A673 (cell line): ENCODE measurements at regions not wholly inside any gene's neighbourhood (a gene's known extent, or its start where the extent isn't known, plus 50 kb on each side); places are given as distances from the start of the nearest gene placed in this dataset.
"Not testable (repeated sequence)": the region's sequence is repeated elsewhere in the genome, so short reads cannot be mapped to it uniquely, and the experiment has no call there.

Experiments
- BruUV-seq: library from RNA; stranded (reverse); fragments of 400-500 nt; replicated peaks from 2 replicates; lab custom pipeline; 2021; lab: Mats Ljungman, UMichigan
- CTCF ChIA-PET: fragments of 300-600 bp; sonication (Branson Sonifier 250); formaldehyde crosslinking; loops from one replicate; lab custom pipeline; 2022; ENCODE audit warnings: antibody characterized with exemption; lab: Charles Lee
- POLR2A ChIA-PET: fragments of 300-600 bp; sonication (Branson Sonifier 250); formaldehyde crosslinking; loops from one replicate; lab custom pipeline; 2022; ENCODE audit warnings: antibody characterized with exemption; ENCODE audit not compliant: low non-redundant PET; lab: Charles Lee
- DNase-seq: peaks from one replicate; pipeline ENCODE4 v3.0.0-alpha.2; 2015; ENCODE audit warnings: low spot score
- H3K27ac ChIP-seq: fragments of 200-600 bp; sonication (generic); 2 replicates; pipeline ENCODE4 v1.5.1; 2016; ENCODE audit warnings: mixed run types, low read depth, mild to moderate bottlenecking, mixed read lengths, antibody characterized with exemption, low read length; ENCODE audit not compliant: poor library complexity, severe bottlenecking
- H3K27me3 ChIP-seq: fragments of 200-600 bp; sonication (generic); replicated peaks from 2 replicates; pipeline ENCODE4 v1.6.1; 2017; ENCODE audit warnings: mixed run types, low read depth, mild to moderate bottlenecking, mixed read lengths, antibody characterized with exemption, low read length; ENCODE audit not compliant: insufficient read depth, poor library complexity
- H3K36me3 ChIP-seq: fragments of 200-600 bp; sonication (generic); 2 replicates; pipeline ENCODE4 v1.6.1; 2016; ENCODE audit warnings: mixed run types, mild to moderate bottlenecking, mixed read lengths, antibody characterized with exemption, low read length; ENCODE audit not compliant: insufficient read depth, poor library complexity, severe bottlenecking
- H3K4me1 ChIP-seq: fragments of 200-600 bp; sonication (generic); 2 replicates; pipeline ENCODE4 v1.6.1; 2017; ENCODE audit warnings: mixed run types, mild to moderate bottlenecking, mixed read lengths, antibody characterized with exemption, low read length; ENCODE audit not compliant: insufficient read depth, poor library complexity, severe bottlenecking
- H3K4me3 ChIP-seq: fragments of 200-600 bp; sonication (generic); 2 replicates; pipeline ENCODE4 v1.5.1; 2016; ENCODE audit warnings: low read depth, mixed run types, mild to moderate bottlenecking, mixed read lengths, low read length; ENCODE audit not compliant: poor library complexity, severe bottlenecking
- H3K9me3 ChIP-seq: fragments of 200-600 bp; sonication (generic); 2 replicates; pipeline ENCODE4 v1.6.1; 2016; ENCODE audit warnings: mixed run types, low read depth, mild to moderate bottlenecking, mixed read lengths, antibody characterized with exemption, low read length; ENCODE audit not compliant: poor library complexity, severe bottlenecking
- intact Hi-C: fragments of 100-400 bp; cut with micrococcal nuclease; formaldehyde crosslinking; loops from one replicate; pipeline ENCODE4 v1.10.0; 2022; ENCODE audit not compliant: unreplicated experiment

DNA sequence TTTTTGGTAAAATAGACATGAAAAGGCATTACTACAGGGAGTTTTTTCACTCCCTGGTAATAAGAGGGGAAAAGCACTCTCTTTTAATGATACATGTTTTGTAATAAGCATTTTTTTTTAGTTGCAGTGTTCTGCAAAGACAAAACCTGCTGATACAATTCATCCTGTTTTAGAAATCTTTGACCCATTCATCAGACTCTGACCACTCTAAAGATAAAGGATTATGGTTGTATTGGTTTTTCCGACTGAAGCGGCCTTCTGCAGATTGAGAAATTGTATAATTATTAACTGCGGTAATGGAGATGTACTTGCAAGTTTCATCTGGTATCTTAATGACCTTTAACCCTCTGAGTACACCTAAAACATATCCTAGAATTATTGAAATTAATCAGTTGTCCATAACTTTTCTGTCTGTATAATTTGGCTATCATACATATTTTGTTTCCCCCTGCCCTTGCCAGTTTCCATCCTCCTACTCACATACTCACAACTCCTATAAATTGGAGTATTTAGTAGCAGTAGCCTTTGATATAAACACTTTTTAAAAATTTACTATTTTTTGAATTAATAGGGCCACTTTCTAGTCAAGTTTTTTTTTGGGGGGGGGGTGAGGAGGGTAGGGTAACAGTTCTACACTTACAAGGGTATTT lies 79.4 kb downstream of the SYT15B start:
- H3K4me1 ChIP-seq, POLR2A ChIA-PET, intact Hi-C loops: not testable (repeated sequence)

DNA sequence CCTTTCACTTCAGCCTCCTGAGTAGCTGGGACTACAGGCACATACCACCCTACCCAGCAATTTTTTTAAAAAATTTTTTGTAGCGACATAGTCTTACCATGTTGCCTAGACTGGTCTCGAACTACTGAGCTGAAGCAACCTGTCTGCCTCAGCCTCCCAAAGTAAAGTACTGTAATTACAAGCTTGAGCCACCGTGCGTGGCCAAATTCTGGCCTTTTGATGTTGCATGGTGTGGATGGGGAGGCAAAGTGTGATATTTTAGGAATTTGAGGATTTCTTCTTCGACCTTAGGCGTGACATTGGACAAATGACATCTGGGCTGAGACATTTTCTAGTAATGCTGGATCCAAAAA lies 81.8 kb downstream of the SYT15B start:
- intact Hi-C loops, BruUV-seq, CTCF ChIA-PET: not testable (repeated sequence)

More for the DNA sequence above, 79.4 kb downstream of the SYT15B start:
- CTCF ChIA-PET, DNase-seq, H3K4me3 ChIP-seq, H3K9me3 ChIP-seq, BruUV-seq, H3K36me3 ChIP-seq, H3K27me3 ChIP-seq, H3K27ac ChIP-seq: not testable (repeated sequence)

DNA sequence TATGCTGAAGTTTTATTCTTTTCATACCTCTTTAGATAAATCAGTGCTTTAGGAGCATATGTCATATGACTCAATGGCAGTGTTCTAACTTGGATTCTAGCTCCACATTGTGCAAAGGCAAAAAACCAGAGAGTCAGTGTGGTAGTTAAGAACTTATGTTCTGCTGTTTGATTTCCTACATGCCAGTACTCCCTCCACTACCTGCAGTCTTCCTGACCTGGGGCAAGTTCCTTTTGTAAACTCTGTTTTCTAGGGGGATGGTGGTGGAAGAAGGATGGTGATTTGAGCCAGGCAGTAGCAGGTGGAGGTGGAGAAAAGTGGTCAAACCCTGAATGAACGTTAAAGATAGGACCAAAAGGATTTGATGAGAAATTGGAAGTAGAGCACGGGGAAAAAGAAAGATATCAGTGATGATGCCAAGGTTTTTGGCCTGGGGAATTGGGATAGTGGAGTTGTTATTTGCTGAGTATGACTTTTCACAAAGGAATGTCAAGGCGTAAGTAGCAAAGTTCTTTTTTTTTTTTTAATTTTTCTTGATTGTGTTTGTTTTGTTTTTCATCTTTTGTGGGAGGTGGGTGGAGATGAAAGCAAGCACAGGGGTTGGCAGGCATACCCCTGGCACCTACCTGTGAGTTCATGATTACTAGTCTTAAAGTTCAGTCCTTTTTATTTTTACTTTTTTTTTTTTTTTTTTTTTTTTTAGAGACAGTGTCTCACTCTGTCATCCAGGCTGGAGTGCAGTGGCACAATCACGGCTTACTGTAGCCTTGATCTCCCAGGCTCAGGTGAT lies 82.3 kb downstream of the SYT15B start:
- POLR2A ChIA-PET, H3K27me3 ChIP-seq, H3K4me3 ChIP-seq, H3K9me3 ChIP-seq, H3K36me3 ChIP-seq, H3K4me1 ChIP-seq, CTCF ChIA-PET, intact Hi-C loops, BruUV-seq, H3K27ac ChIP-seq, DNase-seq: not testable (repeated sequence)

More for the DNA sequence above, 81.8 kb downstream of the SYT15B start:
- DNase-seq, H3K36me3 ChIP-seq, H3K4me3 ChIP-seq, H3K27me3 ChIP-seq, H3K27ac ChIP-seq, H3K9me3 ChIP-seq, POLR2A ChIA-PET, H3K4me1 ChIP-seq: not testable (repeated sequence)

DNA sequence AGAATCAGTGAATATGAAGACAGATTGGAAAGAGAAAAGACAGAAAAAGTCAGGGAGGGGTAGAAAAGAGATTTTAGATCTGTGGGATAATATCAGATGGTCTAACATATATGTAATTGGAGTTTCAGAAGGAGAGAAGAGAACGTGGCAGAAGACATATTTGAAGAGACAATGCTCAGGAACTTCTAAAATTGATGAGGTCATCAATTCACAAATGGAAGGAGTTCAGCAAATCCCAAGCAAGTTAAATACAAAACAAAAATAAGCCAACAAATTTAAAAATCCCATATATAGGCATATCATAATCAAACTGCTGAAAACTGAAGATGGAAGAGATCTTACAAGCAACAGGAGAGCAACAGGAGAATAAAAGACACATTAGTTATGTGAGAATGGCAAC lies 87.3 kb downstream of the SYT15B start:
- H3K27ac ChIP-seq, H3K4me3 ChIP-seq, DNase-seq, H3K9me3 ChIP-seq, BruUV-seq, H3K27me3 ChIP-seq, H3K36me3 ChIP-seq, CTCF ChIA-PET, H3K4me1 ChIP-seq, intact Hi-C loops, POLR2A ChIA-PET: not testable (repeated sequence)

DNA sequence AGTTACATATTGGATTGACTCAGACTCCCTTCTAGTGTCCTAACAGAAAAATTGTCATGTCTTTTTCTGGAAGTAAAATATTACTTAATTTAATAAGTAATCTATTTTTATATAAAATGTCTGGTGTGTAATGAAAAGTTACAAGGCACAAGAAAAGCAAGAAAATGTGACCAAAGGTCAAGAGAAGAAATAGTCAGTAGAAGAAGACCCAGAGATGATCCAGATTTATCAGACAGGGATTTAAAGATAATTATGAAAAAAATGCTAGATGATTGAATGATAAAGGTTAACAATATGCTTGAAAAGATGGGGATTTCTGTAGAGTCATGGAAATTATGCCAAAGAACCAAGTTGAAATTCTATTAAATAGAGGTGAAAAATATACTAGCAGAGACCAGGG lies 87.8 kb downstream of the SYT15B start:
- POLR2A ChIA-PET, DNase-seq: not testable (repeated sequence)

DNA sequence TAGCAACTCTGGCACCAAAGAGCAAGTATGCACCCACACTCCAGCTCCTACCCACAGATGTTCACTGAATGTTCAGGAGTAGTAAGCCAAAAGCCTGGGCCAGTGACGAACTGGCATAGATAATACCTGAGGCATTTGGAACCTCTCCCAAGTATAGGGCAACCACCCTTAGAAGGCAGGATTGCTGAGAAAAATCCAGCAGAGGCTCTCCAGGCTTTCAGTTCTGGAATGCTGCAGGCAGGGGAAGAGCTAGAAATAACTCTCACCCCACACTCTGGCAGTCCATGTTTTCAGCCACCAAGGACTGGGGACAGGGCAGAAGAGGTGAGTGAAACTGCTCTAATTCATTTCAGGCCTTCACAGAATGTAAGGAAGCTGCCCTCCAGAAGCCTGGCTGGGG lies 90.3 kb downstream of the SYT15B start:
- BruUV-seq, CTCF ChIA-PET, intact Hi-C loops, H3K9me3 ChIP-seq, H3K27ac ChIP-seq, H3K4me3 ChIP-seq, H3K4me1 ChIP-seq, DNase-seq, H3K36me3 ChIP-seq, H3K27me3 ChIP-seq, POLR2A ChIA-PET: not testable (repeated sequence)

More for the DNA sequence above, 87.8 kb downstream of the SYT15B start:
- H3K27me3 ChIP-seq, CTCF ChIA-PET, intact Hi-C loops, H3K36me3 ChIP-seq, H3K4me1 ChIP-seq, H3K4me3 ChIP-seq, H3K9me3 ChIP-seq, H3K27ac ChIP-seq, BruUV-seq: not testable (repeated sequence)

DNA sequence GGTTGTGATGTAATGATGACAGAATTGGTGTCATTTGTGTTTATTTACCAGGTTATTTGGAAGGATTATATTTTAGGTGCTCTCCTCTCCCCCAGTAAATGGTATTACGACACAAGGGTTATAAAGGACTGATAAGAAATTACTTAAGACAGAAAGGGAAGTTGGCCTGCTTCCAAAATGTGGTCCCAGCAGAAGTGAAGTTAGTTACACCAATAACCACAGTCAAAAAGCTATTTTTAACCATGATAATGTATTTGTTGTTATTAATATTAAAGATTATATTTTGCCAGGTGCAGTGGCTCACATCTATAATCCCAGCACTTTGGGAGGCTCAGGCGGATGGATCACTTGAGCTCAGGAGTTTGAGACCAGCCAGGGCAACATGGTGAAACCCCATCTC lies 92.5 kb downstream of the SYT15B start:
- intact Hi-C loops, H3K27ac ChIP-seq, H3K9me3 ChIP-seq, H3K4me3 ChIP-seq, H3K36me3 ChIP-seq, POLR2A ChIA-PET, BruUV-seq, H3K27me3 ChIP-seq, DNase-seq, CTCF ChIA-PET, H3K4me1 ChIP-seq: not testable (repeated sequence)
